ENCODE measurements at regions not wholly inside any gene's neighbourhood (a gene's known extent, or its start where the extent isn't known, plus 50 kb on each side); places are given as distances from the start of the nearest gene placed in this dataset.

- TF ChIP-seq CTCF (conservative IDR thresholded peaks at IDR 0.05; ENCODE audit: low read depth in 2 of 2) (no peak), REST (IDR thresholded peaks at IDR 0.05; ENCODE audit: unreplicated experiment) (no peak), POLR2AphosphoS5 (IDR thresholded peaks at IDR 0.05; ENCODE audit: low read depth) (no peak)
These were observed 1101.8 kb downstream of the PCDH19 start for GRCh38 chrX:99308302-99308701.

All from GM23338 (cell line).